Natural killer cell treated with Interleukin-12 subunit alpha and Interleukin-12 subunit beta and Interleukin-15 and Interleukin-18, amount 100 ng/mL, for 72 hours (primary cell): ENCODE measurements at regions not wholly inside any gene's neighbourhood (a gene's known extent, or its start where the extent isn't known, plus 50 kb on each side); places are given as distances from the start of the nearest gene placed in this dataset.
"Not testable (repeated sequence)": the region's sequence is repeated elsewhere in the genome, so short reads cannot be mapped to it uniquely, and the experiment has no call there.

Experiments
- ATAC-seq, 2 donors: fragments of 150-1000 bp; cut with Tn5 transposase in 1 of 2; sonication (Bioruptor Pico), chemical (Tn5 transposase) in 1 of 2; 2 replicates each; pipeline ENCODE4 v1.10.0; 2021
- DNase-seq: peaks from one replicate; pipeline ENCODE4 v3.0.0; 2022; ENCODE audit warnings: low spot score
- H3K27ac Mint-ChIP-seq, 2 donors: 1 replicate in 1 of 2; 2 replicates in 1 of 2; pipeline ENCODE4 v1.8.0; 2022; ENCODE audit warnings: mixed read lengths in 2 of 2, mild to moderate bottlenecking in 1 of 2, moderate library complexity in 1 of 2
- H3K27me3 Mint-ChIP-seq, 2 donors: 1 replicate in 1 of 2; 2 replicates in 1 of 2; pipeline ENCODE4 v1.8.0; 2022; ENCODE audit warnings: mixed read lengths in 2 of 2
- H3K36me3 Mint-ChIP-seq: one replicate; pipeline ENCODE4 v1.8.0; 2022; ENCODE audit warnings: mixed read lengths
- H3K4me1 Mint-ChIP-seq, 2 donors: 1 replicate in 1 of 2; 2 replicates in 1 of 2; pipeline ENCODE4 v1.8.0; 2022; ENCODE audit warnings: low read depth in 2 of 2, mixed read lengths in 2 of 2, mild to moderate bottlenecking in 1 of 2
- H3K4me3 Mint-ChIP-seq: one replicate; pipeline ENCODE4 v1.8.0; 2022; ENCODE audit warnings: mixed read lengths
- H3K9me3 Mint-ChIP-seq: 2 replicates; pipeline ENCODE4 v1.8.0; 2022; ENCODE audit warnings: mixed read lengths

DNA sequence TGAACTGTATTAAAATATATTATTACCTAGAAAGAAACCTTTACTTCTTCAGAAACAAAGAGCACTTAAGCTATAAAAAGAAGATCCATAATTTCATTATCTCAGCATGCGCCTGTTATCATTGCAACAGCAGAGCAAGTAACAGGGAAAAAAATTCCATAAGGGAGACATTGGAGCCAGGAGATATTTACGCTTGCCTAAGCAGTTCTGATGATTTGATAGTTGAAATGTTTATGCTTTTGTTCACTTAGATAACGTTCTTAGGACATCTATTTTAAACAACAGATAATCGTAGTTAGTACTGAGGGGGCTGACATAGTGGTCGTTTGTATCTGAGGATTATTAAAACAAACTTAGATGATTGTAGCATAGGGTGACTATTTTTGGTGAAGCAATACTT lies 252.5 kb downstream of the NNT start:
- Mint-ChIP-seq H3K4me3 (no peak overlapping the region), H3K36me3 (no peaks in the 10 kb centered on the region), H3K9me3 (peaks cover 17% of the 10 kb centered on the region), H3K27me3 (no peaks in the 10 kb centered on the region), H3K4me1 (no peaks in the 10 kb centered on the region), H3K27ac (no peak overlapping the region)
- no peak for ATAC-seq
- DNase-seq: no peak

DNA sequence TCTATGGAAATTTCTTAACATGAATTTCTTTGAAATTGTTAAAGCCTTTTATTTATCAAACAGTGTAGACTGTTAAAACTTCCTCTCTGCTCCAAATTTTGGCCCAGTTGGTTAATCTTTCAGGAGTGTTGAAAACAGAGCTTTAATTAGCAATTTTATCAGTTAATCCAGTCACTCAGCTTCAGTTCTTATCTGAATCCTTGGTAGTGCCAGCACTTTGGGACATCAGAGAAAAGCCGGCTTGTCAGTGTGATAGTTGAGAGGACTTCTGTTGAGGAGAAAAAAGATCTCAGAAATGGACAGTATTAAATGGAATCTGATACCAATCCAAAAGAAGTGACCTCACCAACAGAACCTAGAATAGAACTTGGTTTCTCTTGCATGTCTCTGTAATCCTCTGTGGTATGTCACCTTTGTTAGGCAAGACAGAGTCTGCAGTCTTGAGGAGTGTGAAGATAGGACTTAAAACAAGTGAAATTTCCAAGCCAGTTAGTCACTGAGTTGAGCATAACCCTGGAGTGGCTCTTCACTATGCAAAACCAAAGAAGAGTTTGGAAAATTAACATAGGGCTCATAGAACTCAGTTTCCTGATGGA lies 251.8 kb downstream of the NNT start:
- no peak for ATAC-seq
- DNase-seq: no peak
- H3K27ac Mint-ChIP-seq: no peak overlapping the region

DNA sequence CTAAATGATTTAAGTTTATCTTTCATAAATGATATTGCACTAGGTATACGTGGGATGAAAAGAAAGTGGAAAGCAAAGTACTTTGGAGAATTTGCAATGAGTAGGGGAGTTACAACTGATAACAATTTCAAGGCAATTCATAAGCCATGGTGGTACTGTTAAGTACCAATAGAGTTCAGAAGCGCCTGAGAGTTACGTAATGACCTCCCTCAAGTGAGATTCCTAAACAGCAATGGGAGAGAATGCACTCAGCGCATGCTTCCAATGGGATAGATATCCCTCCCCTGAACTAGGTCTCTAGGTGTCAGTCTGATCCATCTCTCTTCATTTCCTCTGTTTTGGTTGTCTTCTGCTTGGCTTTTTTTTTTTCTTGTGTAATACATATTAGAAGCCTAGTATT lies 249.3 kb downstream of the NNT start:
- H3K9me3 Mint-ChIP-seq: peaks cover 19% of the 10 kb centered on the region
- H3K4me1 Mint-ChIP-seq: no peaks in the 10 kb centered on the region
- H3K4me3 Mint-ChIP-seq: no peak overlapping the region
- ATAC-seq (no peak), DNase-seq (no peak)
- no peaks in the 10 kb centered on the region for H3K36me3 Mint-ChIP-seq
- no peak overlapping the region for H3K27ac Mint-ChIP-seq
- no peaks in the 10 kb centered on the region for H3K27me3 Mint-ChIP-seq

More for the DNA sequence above, 251.8 kb downstream of the NNT start:
- H3K27me3 Mint-ChIP-seq: no peaks in the 10 kb centered on the region
- H3K36me3 Mint-ChIP-seq: no peaks in the 10 kb centered on the region
- H3K4me1 Mint-ChIP-seq: no peaks in the 10 kb centered on the region
- H3K4me3 Mint-ChIP-seq: no peak overlapping the region
- H3K9me3 Mint-ChIP-seq: peaks cover 16% of the 10 kb centered on the region

DNA sequence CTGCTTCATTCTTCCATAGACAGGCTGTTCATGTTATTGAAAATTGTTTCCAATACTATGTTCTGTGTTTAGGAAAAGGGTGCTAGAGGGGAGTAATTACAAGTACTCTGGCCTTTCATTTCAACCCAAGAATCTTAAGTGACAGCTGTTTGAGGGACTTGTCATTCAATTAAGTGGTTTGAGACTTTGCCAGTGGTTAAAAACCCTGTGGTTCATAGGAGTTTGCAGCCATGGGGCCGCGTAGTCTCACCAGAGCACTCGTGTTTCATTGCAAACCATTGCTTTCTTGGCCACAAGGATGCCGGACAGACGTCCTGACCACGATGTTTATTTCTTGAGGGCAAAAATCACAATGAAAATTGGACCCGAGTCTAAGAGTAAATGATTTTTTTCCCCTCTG lies 248.8 kb downstream of the NNT start:
- no peak for ATAC-seq
- DNase-seq: no peak

DNA sequence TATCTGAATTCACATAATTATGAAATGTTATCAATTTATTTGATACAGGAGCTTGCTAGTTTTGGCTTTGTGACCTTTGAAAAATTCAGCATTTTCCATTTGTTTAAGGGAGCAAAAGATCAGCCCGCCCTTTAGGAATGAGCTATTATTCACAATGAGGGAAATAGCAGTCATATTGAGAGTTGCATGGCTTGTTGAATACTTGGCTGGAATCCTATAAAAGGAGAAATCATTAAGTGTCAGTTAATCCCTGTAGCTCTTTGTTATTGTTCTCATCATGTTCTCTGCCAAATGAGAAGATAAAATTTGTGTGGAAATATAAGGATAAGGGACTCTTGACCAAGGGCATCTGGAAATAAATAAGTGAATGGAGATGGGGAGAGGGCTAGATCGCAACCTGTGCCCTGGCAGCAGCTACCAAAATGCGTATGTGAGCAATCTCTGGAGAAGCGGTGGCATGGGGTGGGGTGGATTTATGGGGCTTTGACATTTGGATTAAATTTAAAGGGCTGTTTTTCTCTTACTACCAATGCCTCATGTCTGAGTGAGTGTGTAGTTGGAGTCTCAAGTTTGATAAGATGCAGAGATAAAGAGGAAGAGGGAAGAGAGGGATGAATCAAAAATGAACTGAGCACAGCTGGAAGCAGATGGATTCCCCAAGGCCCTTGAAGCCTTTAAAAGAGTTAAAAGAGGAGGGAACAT lies 237.6 kb downstream of the NNT start:
- Mint-ChIP-seq H3K36me3 (no peaks in the 10 kb centered on the region), H3K4me3 (no peak overlapping the region), H3K4me1 (no peaks in the 10 kb centered on the region), H3K27ac (no peak overlapping the region), H3K27me3 (no peaks in the 10 kb centered on the region), H3K9me3 (peaks cover 29% of the 10 kb centered on the region)
- no peak for DNase-seq
- no peak for ATAC-seq

More for the DNA sequence above, 248.8 kb downstream of the NNT start:
- Mint-ChIP-seq H3K9me3 (peaks cover 17% of the 10 kb centered on the region), H3K4me3 (no peak overlapping the region), H3K27ac (no peak overlapping the region), H3K36me3 (no peaks in the 10 kb centered on the region), H3K27me3 (no peaks in the 10 kb centered on the region), H3K4me1 (no peaks in the 10 kb centered on the region)

DNA sequence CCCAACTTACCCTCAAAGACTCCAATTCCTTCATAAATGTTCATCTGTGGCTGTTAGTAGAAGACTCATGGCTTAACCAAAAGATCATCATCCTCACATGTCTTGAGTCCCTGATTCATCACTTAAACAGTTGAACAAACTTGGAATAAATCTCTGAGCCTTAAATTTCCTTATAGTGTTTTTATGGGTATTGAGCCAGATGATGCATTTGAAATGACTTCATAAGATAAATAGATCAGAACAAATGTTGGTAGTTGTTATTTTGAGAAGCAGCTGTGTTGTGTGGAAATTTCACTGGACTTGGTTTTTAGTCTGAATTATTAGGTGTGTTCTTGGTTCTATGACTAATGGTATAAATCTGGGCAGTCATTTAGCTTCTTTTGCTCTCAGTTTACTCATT lies 236.2 kb downstream of the NNT start:
- no peak overlapping the region for H3K27ac Mint-ChIP-seq
- no peaks in the 10 kb centered on the region for H3K36me3 Mint-ChIP-seq
- no peaks in the 10 kb centered on the region for H3K4me1 Mint-ChIP-seq
- DNase-seq (no peak), ATAC-seq (no peak)
- H3K4me3 Mint-ChIP-seq: no peak overlapping the region
- H3K9me3 Mint-ChIP-seq: peaks cover 25% of the 10 kb centered on the region
- no peaks in the 10 kb centered on the region for H3K27me3 Mint-ChIP-seq

DNA sequence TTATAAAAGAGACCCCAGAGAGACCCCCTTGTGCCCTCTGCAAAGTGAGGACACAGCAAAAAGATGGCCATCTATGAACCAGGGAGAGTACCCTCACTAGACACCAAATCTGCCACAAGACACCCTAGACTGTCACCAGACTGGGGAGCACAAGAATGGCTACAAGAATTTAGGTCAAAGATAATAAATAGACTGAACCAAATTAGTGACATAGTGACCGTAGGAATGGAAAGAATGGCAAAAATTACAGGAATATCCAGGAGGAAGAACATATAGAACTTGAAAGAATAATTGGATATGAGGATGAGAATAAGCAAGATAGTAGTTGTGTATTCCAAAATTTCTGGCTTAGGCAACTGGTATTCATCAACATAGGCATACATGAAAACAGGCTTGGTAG lies 235.0 kb downstream of the NNT start:
- no peak for DNase-seq
- H3K36me3 Mint-ChIP-seq: no peaks in the 10 kb centered on the region
- H3K4me1 Mint-ChIP-seq: no peaks in the 10 kb centered on the region
- H3K27ac Mint-ChIP-seq: no peak overlapping the region
- no peaks in the 10 kb centered on the region for H3K27me3 Mint-ChIP-seq
- no peak overlapping the region for H3K4me3 Mint-ChIP-seq
- H3K9me3 Mint-ChIP-seq: peaks cover 20% of the 10 kb centered on the region
- ATAC-seq: no peak

DNA sequence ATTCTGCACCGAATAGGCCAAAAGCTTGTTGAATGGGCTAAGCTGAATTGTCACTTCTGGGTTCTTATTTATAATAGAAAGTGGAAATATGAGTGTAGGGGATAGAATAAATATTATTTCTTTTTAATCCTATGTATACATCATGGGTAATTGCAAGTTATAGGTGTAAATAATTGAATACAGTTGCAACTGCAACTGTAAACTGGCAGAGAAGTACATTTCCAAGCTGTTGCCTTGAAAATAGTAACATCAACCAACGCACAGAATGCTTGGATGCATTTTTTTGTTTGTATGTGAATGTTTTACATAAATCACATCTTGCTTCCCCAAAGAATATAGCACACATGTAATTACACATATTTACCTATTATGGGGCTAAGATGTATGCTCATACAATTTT lies 234.1 kb downstream of the NNT start:
- no peak overlapping the region for H3K4me3 Mint-ChIP-seq
- H3K36me3 Mint-ChIP-seq: no peaks in the 10 kb centered on the region
- H3K9me3 Mint-ChIP-seq: peaks cover 14% of the 10 kb centered on the region
- ATAC-seq (no peak), DNase-seq (no peak)
- no peak overlapping the region for H3K27ac Mint-ChIP-seq
- H3K27me3 Mint-ChIP-seq: no peaks in the 10 kb centered on the region
- H3K4me1 Mint-ChIP-seq: no peaks in the 10 kb centered on the region

DNA sequence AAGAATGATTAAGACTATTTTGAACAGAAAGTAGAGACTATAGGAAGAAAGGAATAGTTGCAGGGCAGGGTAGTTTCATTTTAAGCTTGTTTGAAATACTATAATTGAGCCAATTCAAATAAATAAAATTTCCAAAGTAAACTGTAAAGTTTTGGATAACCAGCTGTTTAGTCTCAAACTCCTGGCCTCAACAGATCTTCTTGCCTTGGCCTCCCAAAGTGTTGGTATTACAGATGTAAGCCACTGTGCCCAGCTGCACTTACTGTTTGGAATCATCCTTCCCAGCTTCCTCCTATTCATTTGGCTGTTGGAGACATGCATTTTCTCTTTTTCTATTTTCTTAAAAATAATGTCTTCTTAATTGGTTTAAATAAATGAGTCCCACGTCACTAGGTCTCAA lies 231.0 kb downstream of the NNT start:
- Mint-ChIP-seq H3K4me1 (no peaks in the 10 kb centered on the region), H3K4me3 (no peak overlapping the region), H3K27me3 (no peaks in the 10 kb centered on the region), H3K9me3 (peaks cover 17% of the 10 kb centered on the region), H3K36me3 (peaks cover 9% of the 10 kb centered on the region), H3K27ac (no peak overlapping the region)
- DNase-seq (no peak), ATAC-seq (no peak)

DNA sequence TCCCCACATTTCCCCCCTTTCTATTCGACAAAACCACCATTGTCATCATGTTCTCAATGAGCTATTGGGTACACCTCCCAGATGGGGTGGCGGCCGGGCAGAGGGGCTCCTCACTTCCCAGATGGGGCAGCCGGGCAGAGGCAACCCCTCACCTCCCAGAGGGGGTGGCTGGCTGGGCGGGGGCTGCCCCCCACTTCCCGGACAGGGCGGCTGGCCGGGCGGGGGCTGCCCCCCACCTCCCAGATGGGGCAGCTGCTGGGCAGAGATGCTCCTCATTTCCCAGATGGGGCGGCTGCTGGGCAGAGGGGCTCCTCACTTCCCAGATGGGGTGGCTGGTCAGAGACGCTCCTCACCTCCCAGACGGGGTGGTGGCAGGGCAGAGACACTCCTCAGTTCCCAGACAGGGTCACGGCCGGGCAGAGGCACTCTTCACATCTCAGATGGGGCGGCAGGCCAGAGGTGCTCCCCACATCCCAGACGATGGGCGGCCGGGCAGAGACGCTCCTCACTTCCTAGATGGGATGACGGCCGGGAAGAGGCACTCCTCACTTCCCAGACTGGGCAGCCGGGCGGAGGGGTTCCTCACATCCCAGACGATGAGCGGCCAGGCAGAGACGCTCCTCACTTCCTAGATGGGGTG lies 221.5 kb downstream of the NNT start:
- not testable (repeated sequence) for H3K27me3 Mint-ChIP-seq, H3K36me3 Mint-ChIP-seq, DNase-seq, H3K4me3 Mint-ChIP-seq, H3K27ac Mint-ChIP-seq, ATAC-seq, H3K4me1 Mint-ChIP-seq
- peaks cover 11% of the 10 kb centered on the region for H3K9me3 Mint-ChIP-seq

DNA sequence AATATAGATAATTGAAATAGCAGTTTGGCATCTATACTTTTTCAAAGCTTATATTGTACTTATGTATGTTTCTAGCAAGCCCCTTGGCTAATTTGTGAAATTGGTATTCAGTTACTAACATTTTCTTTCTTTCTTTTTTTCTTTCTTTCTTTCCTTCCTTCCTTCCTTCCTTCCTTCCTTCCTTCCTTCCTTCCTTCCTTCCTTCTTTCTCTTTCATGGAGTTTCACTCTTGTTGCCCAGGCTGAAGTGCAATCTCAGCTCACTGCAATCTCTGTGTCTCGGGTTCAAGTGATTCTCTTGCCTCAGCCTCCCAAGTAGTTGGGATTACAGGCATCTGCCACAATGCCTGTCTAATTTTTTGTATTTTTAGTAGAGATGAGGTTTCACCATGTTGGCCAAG lies 215.4 kb downstream of the NNT start:
- not testable (repeated sequence) for H3K4me1 Mint-ChIP-seq, H3K27ac Mint-ChIP-seq, ATAC-seq, H3K36me3 Mint-ChIP-seq, DNase-seq, H3K4me3 Mint-ChIP-seq, H3K27me3 Mint-ChIP-seq
- H3K9me3 Mint-ChIP-seq: peaks cover 12% of the 10 kb centered on the region

DNA sequence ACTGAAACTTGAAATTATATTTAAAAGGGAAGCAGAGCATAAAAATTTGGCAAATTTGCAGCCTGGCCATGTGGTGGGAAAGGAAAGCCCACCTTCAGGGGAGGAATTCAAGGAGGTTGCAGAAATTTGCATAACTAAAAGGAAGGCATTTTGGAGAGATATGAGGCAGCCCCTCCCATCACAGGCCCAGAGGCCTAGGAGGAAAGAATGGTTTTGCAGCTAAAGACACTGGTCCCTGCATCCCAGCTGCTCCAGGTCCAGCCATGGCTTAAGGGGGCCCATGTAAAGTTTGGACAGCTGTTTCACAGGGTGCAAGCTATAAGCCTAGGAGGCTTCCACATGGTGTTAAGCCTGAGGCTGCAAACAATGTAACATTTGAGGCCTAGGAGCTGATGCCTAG lies 212.5 kb downstream of the NNT start:
- Mint-ChIP-seq H3K4me1 (no peaks in the 10 kb centered on the region), H3K4me3 (no peak overlapping the region), H3K27ac (no peak overlapping the region), H3K27me3 (no peaks in the 10 kb centered on the region), H3K9me3 (peaks cover 26% of the 10 kb centered on the region), H3K36me3 (peaks cover 14% of the 10 kb centered on the region)
- no peak for DNase-seq
- no peak for ATAC-seq

DNA sequence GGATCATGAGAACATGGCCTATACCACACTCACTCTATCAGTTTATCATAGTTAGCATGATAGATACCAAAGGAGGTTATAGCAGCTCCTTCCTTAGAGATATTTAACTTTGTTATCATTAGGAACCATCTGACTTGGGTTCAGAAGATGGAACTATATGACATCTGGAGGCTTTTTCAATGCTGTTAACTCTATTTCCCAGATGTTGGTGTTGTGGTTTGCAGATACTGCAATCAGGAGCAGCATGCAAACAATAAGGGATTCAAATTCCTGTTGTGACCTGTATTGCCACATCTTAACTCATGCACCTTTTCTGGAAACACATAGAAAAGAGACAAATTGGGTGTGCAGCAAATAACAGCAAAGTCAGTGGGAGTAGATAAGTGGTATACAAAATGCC lies 201.7 kb downstream of the NNT start:
- ATAC-seq (no peak), DNase-seq (no peak)
- no peaks in the 10 kb centered on the region for H3K36me3 Mint-ChIP-seq
- H3K4me1 Mint-ChIP-seq: no peaks in the 10 kb centered on the region
- H3K27me3 Mint-ChIP-seq: no peaks in the 10 kb centered on the region
- no peak overlapping the region for H3K4me3 Mint-ChIP-seq
- H3K9me3 Mint-ChIP-seq: peaks cover 12% of the 10 kb centered on the region
- H3K27ac Mint-ChIP-seq: no peak overlapping the region

DNA sequence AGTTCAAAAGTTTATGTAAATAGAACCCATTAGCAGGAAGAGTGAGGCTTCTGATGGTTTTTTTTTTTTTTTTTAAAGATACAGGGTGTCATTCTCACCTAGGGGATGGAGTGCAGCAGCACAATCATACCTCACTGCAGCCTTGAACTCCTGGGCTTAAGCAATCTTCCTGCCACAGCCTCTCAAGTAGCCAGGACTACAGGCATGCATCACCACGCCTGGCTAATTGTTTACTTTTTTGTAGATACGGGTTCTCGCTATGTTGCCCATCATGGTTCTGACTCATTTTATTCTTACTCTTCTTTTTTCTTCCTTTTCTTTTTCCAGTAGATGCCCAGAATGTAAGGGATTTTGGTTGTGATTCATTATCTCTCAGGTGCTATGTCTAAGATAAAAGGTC lies 201.1 kb downstream of the NNT start:
- no peaks in the 10 kb centered on the region for H3K4me1 Mint-ChIP-seq
- peaks cover 13% of the 10 kb centered on the region for H3K9me3 Mint-ChIP-seq
- ATAC-seq: no peak
- no peaks in the 10 kb centered on the region for H3K27me3 Mint-ChIP-seq
- H3K27ac Mint-ChIP-seq: no peak overlapping the region
- no peak overlapping the region for H3K4me3 Mint-ChIP-seq
- H3K36me3 Mint-ChIP-seq: no peaks in the 10 kb centered on the region
- DNase-seq: no peak
